Stimulated activated CD4-positive, alpha-beta T cell treated with anti-CD3 and anti-CD28 coated beads, Interleukin-2, amount 100 ng/mL, for 4 hours (primary cell): ENCODE measurements at regions not wholly inside any gene's neighbourhood (a gene's known extent, or its start where the extent isn't known, plus 50 kb on each side); places are given as distances from the start of the nearest gene placed in this dataset.

Source experiments
- DNase-seq: peaks from one replicate; pipeline ENCODE4 v3.0.0-alpha.2; 2020; ENCODE audit warnings: low read depth

DNA sequence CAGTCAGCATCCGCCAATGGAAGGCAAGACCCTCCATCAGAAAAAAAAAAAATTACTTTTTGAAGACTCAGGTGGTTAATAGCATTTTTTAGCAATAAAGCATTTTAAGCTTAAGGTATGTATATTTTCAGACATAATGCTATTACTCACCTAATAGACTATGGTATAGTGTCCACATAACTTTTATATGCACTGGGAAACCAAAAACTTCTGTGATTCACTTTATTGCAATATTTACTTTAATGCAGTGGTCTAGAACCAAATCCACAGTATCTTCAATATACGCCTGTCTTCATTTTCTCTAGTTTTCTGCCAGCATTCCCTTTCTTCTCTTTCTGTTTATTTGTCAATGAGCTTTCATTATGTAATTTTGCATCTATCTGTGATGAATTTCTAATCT lies 418.1 kb downstream of the SLITRK6 start:
- DNase-seq: no peak

DNA sequence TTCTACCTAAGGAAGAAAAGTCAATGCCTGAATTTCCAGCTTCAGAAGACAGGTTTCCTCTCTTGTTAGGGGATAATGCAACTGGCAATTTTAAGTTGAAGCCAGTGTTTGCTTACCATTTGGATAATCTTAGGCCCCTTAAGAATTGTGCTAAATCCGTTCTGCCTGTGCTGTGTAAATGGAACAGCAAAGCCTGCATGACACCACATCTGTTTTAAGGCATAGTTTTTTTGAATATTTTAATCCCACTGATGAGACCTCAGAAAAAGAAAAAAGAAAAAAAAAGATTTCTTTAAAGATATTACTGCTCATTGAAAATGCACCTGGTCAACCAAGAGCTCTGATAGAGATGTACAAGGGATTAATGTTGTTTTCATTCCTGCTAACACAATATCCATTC lies 419.2 kb downstream of the SLITRK6 start:
- DNase-seq: no peak

DNA sequence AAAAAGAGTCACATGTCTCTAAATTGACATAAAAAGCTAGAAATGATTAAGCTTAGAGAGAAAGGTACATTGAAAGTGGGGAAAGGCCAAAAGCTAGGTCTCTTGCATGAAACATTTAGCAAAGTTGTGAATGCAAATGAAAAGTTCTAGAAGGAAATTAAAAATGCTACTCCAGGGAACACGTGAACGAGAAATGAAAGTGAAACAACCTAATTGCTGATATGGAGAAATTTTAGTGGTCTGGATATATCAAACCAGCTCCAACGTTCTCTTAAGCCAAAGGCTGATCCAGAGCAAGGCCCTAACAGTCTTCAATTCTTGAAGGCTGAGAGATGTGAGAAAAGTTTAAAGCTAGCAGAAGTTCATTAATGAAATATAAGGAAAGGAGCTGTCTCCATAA lies 419.8 kb downstream of the SLITRK6 start:
- DNase-seq: no peak

DNA sequence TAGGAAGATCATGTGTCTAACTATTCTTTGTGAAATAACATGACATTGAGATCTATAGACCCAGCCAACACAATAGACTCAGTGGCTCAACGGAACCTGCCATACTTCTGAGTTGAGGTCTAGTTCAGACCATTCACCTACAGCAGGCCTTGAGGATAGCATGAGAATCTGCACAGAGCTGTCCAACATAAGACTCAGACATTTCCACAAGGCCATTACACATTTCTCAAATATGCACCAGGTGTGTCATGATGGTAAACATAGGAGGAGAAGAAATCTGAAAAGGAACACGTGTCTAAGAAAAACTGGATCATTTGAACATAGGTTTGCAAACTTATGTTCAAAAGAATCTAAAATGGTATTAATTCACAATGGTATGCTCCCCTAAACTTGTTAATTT lies 421.4 kb downstream of the SLITRK6 start:
- no peak for DNase-seq

DNA sequence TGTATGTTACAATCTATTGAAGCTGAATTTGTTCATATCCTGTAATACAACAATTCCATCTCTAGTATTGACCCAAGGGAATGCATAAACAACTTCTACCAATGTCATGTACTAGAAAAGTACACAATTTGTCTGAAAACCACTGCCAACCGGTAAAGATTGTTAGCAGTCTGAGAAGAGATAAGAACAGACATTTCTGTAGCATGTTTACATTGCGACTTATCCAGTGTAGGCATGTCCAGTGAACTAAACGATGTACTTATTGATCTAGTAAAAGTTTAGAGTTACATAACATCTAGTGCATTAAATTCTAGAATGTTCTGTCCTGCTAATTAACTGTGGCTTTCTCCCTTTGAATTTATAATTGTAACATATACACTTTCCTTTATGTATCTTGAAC lies 425.9 kb downstream of the SLITRK6 start:
- no peak for DNase-seq

DNA sequence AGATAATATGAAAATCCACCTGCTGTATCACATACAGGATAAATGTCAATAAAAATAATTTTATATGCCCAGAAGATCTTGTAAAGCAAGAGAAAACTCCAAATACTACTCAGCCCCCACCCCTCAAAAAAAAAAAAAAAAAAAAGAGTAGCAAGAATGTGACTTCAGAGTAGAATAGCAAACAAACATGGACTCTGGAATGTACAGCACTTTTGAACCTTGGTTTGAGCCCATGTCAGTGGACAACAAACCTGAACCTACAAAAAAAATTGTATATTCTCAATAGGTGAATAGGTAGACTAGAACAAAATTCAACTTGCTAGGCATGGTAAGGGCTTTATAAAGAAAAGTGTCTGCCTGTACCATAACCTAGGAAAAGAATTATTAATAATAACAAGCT lies 428.0 kb downstream of the SLITRK6 start:
- DNase-seq: no peak

DNA sequence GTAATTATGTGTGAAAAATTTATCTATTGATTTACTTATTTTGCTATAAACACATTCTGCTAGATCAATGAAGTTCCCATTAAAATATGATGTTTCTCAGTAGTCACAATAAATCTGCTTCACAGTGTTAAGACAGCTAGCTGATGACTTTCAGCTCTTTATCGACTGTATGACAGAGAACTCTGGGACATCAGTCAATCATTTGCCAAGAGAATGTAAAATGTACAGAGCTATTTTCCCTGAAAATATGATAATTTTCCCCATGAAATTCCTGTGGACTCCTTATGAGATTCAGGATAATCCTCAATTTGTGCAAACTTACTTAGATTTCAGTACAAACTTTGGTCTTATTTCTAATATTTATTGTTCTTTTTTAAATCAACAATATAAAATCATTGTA lies 430.5 kb downstream of the SLITRK6 start:
- no peak for DNase-seq

DNA sequence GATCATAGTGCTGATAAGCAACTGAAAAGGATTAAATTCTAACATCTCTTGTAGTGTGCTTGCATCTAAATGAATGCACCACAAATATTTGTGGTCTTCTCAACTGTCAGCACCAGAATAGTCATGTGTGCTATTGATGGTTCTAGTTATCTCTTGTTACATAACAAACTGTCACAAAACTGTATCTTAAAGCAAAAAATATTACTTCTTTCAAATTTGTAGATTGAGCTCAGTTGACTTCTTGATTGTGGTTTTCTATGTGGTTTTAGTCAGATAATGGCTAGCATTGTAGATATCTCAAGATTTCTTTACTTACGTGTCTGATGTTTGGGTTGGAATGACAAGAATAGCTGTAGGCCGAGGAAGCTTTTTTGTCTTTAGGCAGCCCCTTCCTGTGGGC lies 431.3 kb downstream of the SLITRK6 start:
- DNase-seq: no peak

DNA sequence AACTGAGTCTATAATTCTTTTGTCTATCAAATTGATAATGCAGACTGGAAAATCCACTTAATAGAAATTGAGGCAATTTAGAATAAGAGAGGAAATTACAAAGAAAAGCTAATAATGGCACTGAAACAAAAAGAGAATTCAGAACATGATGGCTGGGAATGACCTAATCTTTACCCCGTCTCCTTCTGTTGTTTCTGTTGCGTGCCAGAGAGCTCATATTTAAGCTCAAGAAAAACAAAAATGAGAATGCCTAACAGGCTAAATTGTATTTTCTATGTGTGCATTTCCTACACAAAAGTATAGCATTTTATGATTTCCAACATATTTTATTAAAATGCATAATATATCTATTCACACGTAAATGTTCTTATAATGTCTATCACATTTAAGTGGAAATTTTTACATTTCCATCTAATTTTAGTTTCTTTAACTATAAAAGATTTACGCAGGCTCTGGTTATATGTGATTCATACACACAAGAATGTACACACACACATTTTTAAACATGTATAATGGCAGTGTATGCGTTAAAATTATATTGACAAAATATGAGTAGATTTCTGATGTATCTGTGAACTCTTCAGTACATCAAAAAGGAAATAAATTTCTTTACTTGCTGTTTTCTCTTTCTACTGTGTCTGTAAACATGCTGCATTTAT lies 432.3 kb downstream of the SLITRK6 start:
- no peak for DNase-seq

DNA sequence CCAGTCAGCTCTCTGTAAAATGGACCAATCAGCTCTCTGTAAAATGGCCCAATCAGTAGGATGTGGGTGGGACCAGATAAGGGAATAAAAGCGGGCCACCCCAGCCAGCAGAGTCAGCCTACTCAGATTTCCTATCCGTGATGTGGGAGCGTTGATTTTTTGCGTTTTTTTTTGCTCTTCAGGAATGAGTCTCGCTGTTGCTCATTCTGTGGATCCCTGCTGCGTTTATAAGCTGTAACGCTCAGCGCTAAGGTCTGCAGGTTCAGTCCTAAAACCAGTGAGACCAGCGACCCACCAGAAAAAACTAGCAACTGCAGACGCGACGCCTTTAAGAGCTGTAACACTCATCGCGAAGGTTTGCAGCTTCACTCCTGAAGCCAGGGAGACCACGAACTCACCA lies 435.7 kb downstream of the SLITRK6 start:
- DNase-seq: no peak

DNA sequence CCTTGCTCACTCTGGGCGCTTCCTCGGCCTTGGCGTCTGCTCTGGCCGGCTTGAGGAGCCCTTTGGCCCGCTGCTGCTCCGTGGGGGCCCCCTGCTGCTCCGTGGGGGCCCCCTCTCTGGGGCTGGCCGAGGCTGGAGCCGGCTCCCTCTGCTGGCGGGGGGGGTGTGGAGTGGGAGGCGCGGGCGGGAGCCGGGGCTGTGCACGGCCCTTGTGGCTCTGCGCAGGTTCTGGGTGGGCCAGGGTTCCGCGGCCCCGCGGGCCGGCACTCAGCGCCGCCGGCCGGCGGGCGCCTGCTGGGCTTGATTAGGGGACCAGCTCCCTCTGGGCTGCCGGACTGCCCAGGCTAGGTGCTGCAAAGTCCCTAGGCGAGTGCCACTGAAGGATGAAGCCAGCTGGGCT lies 436.2 kb downstream of the SLITRK6 start:
- no peak for DNase-seq

DNA sequence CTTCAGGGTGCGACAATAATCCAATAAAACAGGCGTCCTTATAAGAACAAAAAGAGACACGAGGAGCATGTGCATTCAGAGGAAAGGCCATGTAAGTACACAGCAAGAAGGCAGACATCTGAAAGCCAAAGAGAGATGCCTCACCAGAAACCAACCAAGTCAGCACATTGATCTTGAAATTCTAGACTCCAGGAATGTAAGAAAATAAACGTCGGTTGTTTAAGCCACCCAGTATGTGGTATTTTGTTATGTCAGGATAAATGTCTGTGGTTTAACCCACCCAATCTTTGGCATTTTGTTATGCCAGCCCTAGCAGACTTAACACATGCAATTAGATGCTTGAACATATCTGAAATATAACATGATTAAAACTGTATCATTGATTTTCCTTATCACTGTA lies 452.0 kb downstream of the SLITRK6 start:
- DNase-seq: no peak

DNA sequence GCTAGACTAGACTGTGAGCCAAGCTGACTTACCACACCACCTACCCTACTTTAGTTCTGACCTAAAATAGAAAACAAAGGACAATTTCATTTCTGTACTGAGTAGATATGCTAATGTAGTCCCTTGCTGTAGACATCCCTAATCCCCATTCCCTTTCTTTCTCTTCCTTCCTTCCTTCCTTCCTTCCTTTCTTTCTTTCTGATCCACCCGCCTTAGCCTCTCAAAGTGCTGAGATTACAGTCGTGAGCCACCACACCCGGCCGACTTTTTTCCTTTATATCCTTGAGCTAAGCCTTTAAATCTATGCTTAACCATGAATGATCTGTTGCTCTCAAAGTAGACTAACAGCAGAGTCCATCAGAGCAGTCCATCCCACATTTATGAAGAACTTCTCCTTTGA lies 465.0 kb downstream of the SLITRK6 start:
- no peak for DNase-seq

DNA sequence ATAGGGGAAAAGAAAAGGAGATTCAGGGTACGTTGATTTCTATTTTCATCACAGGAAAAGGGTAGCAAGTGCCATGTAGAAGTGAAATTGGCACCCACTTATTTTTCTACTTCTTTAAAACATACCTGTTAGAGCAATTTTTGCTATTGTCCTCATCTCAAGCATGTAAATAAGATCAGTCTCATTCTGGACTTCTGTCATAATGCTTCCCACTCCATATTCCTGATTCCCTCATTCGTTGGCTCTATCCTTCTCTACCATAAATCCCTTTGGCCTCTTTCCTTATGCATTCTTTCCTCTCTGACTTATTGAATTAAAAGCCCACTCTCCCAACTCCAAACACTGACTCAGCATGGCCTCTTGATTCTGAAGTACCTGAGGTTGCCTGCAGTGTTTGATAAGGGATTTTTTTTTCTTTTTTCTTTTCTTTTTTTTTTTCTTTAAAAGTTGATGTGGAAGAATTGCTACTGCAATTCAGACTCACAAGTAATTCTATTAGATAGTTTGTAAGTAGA lies 465.7 kb downstream of the SLITRK6 start:
- no peak for DNase-seq

DNA sequence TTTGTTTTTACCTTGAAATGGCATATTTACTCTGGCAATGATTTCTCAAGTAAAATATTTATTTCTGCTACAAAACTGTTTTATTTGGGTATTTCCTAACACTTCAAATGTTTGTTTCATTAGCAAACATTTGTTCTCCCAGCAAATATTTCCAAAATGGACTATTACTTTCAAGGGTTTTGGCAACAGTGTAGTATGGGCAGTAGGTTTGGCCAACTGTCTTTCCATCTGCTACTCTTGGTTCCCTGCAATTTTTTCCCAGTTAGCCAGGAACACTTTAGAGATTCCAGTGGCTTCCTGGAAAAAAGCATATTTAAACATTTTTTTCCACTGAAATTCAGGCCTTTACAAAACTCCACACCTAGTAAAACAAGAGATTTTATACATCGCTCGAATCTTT lies 466.6 kb downstream of the SLITRK6 start:
- DNase-seq: no peak

DNA sequence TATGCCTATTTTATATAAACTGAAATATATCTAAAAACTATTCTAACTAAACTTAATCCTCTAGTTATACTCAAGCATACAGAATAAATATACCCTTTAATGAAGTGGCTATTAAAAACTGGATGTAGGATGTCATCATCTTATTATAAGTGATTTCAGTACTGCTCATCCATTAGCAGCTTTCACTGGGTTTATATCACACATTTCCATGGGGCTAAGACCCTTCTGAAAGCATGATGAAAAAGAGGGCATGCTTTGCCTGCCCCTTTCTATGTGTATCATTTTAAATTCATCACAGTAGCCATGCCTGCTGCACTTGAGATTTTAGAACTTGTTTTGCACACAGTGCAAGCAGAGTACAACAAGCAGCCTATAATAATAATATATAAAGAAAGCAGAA lies 477.5 kb downstream of the SLITRK6 start:
- DNase-seq: no peak

DNA sequence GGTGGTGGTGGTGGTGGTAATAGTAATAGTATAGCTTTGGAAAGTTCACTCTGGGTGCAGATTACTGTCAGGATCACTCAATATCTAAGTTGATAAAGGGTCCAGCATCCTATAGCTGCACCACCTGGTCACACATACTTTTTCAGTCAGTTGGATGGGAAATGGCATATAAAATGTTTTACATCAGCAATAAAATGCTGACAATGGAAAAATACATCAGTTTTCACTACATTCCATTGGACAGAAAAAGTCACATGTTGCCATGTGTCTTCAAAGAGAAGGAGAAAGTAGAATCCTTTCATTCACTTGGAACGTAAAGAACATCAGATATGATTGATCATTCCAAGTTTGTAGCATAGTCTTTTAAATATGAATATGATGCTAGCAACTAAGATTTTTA lies 481.4 kb downstream of the SLITRK6 start:
- no peak for DNase-seq

DNA sequence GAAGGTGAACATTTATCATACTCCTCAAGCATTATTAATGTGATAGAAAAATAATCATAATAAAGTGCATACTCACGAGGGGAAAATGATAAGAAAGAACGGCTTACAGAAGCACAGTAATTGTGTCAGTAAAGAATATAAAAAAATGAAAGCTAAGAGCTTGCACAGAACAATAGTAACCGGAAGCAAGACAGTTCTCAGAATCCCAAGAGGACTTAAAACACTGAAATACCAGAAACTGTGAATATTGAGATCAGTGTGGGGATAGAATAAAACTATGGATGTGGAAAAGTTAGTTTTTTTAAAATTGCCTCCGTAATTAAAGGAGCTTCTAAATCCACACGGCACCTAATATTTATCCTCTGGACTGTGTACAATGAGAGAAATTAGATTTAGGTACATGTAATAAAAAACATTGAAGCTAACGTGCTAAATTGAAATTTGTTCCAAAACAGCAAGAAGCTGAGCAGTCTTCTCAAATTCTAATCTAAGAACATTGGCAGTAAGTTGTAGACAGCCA lies 482.7 kb downstream of the SLITRK6 start:
- DNase-seq: no peak

DNA sequence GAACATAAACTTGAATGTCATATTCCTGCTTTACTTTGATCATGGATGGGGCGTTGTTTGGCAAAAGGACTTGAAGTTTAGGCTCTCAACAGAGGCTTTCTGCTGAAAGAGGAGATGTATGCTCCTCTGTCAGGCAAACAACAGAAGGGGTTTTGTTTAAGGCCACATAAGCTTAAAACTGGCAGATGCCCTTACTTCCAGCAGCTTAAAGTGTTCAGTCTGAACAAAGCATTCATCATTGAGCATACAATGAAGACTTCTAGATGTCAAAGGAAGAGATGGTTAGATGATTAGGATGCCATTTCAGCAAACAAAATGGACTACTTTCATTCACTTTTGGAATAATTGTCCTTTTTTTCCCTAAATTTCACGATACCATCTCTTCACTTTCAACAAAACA lies 484.5 kb downstream of the SLITRK6 start:
- no peak for DNase-seq

DNA sequence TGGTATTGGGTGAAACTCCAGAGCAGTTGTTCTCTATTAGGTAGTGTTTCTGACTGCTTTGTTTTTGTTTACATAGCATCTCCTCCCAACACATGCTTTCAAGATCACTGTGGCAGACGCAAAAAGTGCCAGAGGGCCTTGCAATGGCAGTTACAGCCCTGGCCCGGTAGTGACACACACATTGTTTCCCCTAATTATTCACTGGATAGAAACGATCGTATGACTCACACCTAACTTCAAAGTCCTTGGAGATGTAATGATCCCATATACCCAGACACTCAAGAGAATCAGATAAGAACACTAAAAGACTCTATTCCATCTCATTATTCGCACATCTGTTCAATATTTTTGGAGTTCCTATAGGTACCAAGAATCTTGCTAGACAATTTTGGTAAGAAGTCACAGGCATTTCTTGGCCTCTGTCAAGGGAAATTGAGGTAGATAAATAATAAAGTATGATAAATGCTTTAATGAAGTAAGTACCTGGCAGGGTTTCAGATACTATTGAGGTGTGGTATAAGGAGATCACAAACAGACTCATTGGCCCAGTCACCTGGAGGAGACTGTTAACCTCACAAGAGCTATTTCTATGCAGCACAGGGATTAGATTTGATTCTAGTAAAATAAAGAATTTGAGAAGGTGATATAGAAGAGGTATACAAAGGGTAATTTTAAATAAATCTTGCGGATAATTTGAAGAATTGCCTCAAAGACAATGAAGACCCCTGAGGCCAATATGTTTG lies 485.3 kb downstream of the SLITRK6 start:
- DNase-seq: no peak

DNA sequence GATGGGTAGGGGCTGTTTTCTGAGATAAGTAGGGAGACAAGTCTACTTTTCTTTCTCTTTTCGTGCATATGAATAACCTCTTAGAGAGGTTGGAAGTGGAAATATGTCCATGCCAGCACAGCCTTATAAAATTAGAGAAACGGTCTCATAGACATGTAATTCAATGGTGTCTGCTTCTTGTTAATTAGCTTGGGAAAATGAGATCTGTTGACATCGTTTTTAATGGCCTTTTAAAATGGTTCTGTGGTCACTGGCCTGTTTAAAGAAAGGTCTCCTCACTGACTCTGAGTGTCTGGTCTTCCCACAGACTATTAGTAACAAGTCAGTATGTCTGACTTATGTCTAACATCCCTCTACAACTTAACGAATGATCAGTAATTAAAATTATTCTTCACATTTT lies 487.1 kb downstream of the SLITRK6 start:
- DNase-seq: no peak

DNA sequence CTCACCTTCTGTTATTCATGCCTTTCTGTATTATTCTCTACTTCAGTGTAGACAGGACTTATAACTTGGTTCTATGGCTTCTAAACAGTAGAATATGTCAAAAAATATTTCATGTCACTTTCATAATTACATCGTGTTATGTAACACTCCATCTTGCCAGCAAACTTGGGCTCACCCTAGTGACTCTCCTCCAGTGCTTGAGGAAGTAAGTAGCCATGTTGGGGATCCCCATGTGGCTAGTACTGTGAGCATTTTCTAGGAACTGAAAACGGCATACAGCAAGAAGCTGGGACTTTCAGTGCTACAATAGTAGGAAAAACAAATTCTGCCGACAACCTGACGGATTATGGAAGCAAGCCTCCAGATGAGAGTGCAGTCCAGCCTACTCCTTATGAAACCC lies 495.6 kb downstream of the SLITRK6 start:
- no peak for DNase-seq

DNA sequence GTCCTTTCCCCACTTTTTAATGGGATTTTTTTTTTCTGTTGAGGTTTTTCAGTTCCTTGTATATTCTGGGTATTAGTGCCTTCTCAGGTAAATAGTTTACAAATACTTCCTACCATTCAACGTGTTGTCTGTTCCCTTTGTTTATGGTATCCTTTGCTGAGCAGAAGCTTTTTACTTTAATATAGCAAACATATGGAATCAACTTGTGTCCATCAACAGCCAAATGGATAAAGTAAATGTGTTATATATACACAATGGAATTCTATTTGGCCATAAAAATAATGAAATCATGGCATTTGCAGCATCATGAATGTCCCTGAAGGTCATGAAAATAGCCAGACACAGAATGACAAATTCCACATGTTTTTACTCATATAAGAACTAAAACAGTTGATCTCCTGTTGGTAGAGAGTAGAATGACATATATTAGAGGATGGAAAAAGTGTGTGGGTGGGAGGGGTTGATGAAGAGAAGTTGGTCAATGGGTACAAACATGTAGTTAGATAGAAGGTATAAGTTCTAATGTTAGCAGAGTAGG lies 500.8 kb downstream of the SLITRK6 start:
- DNase-seq: no peak
